GM12892 (cell line): ENCODE measurements at regions not wholly inside any gene's neighbourhood (a gene's known extent, or its start where the extent isn't known, plus 50 kb on each side); places are given as distances from the start of the nearest gene placed in this dataset.

ENCODE experiments used
- POLR2A ChIP-seq: IDR thresholded peaks from 2 replicates; pipeline ENCODE4 v1.6.1; 2011; ENCODE audit warnings: low read depth, low read length, control low read depth
- POLR2AphosphoS5 ChIP-seq: IDR thresholded peaks from 2 replicates; pipeline ENCODE4 v1.6.1; 2011; ENCODE audit warnings: low read depth, low read length, control low read depth

DNA sequence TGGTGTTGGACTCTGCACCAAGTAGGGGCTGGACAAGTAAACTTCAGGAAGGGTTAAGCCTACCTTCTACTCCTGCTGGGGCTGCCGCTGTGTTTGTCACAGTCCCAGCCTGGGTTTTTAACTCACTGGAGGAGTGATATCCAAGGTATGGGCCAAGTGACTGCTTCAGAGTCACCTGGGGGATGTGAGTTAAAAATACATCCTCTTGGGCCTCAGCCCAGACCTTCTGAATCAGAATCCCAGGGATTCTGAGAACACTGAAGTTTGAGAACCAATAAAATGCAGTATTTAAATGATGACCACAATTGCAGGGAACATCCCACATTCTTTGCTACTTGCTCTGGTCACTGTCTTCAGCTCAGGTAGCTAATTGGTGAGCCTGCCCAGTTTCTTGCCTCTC, 95.1 kb upstream of the DNAH5 start:
- TF ChIP-seq POLR2AphosphoS5 (no peak), POLR2A (no peak)
